Tibial artery (tissue), 4 donors: ENCODE measurements at regions not wholly inside any gene's neighbourhood (a gene's known extent, or its start where the extent isn't known, plus 50 kb on each side); places are given as distances from the start of the nearest gene placed in this dataset.

Source experiments
- DNase-seq, 2 donors: peaks; one replicate each; pipeline ENCODE4 v3.0.0-alpha.2; 2019
- H3K27ac ChIP-seq, 2 donors: fragments of 200-600 bp; sonication (generic) in 1 of 2; 1 replicate in 1 of 2; 2 replicates in 1 of 2; pipeline ENCODE4 v1.5.1; 2018 to 2019; ENCODE audit warnings: mild to moderate bottlenecking in 1 of 2
- H3K27me3 ChIP-seq, 2 donors: fragments of 200-600 bp; sonication (generic) in 1 of 2; one replicate each; pipeline versions ENCODE4 v1.5.1 to v1.6.0; 2016 to 2019
- H3K36me3 ChIP-seq, 3 donors: fragments of 200-600 bp; sonication (generic) in 2 of 3; one replicate each; pipeline ENCODE4 v1.5.1; 2016 to 2019; ENCODE audit warnings: mild to moderate bottlenecking in 2 of 3
- H3K4me1 ChIP-seq, 4 donors: fragments of 200-600 bp; sonication (generic) in 2 of 4; 1 replicate in 3 of 4; 2 replicates in 1 of 4; pipeline ENCODE4 v1.5.1; 2016 to 2019
- H3K4me3 ChIP-seq, 2 donors: fragments of 200-600 bp; sonication (generic) in 1 of 2; 1 replicate in 1 of 2; 2 replicates in 1 of 2; pipeline ENCODE4 v1.5.1; 2018 to 2019; ENCODE audit warnings: mild to moderate bottlenecking in 2 of 2
- H3K9me3 ChIP-seq, 3 donors: fragments of 200-600 bp; sonication (generic) in 1 of 3; one replicate each; pipeline ENCODE4 v1.5.1; 2016 to 2019
- CTCF ChIP-seq, 2 experiments: fragments of 200-600 bp in 1 of 2; fragments of 450-650 bp in 1 of 2; IDR thresholded peaks; one replicate each; pipeline ENCODE4 v1.5.1; 2017 to 2019; ENCODE audit warnings: antibody characterized with exemption in 2 of 2, mild to moderate bottlenecking in 1 of 2, moderate library complexity in 1 of 2
- intact Hi-C: fragments of 100-400 bp; cut with DNase I; formaldehyde crosslinking; loops from one replicate; pipeline ENCODE4 v1.15.0; 2023; ENCODE audit warnings: low total_unique reads

GRCh38 chr6:104166055-104166668 is 693.6 kb downstream of the HACE1 start:
- intact Hi-C loops, result no loop called here
- peaks cover 0 to 16% (median 12%) of the 10 kb centered on the region in 3 donors for H3K9me3 ChIP-seq
- H3K4me1 ChIP-seq, result peaks cover 0 to 24% (median 4%) of the 10 kb centered on the region in 4 donors
- H3K36me3 ChIP-seq, result no peaks in the 10 kb centered on the region
- no peak for TF ChIP-seq CTCF (IDR thresholded peaks at IDR 0.05)
- no peak overlapping the region for H3K4me3 ChIP-seq
- no peaks in the 10 kb centered on the region for H3K27me3 ChIP-seq
- no peak overlapping the region for H3K27ac ChIP-seq
- DNase-seq, result no peak

- Histone ChIP-seq H3K27ac (no peak overlapping the region), H3K27me3 (no peaks in the 10 kb centered on the region), H3K4me3 (no peak overlapping the region), H3K36me3 (no peaks in the 10 kb centered on the region), H3K9me3 (peaks cover 0 to 16% (median 12%) of the 10 kb centered on the region in 3 donors), H3K4me1 (peaks cover 0 to 10% (median 4%) of the 10 kb centered on the region in 4 donors)
- intact Hi-C loops, result no loop called here
- DNase-seq, result peak; percentile 32 to 81
- TF ChIP-seq CTCF (IDR thresholded peaks at IDR 0.05), result no peak
Observed at GRCh38 chr6:104162036-104162669, 697.6 kb downstream of the HACE1 start.

- Histone ChIP-seq H3K27ac (no peak overlapping the region), H3K36me3 (no peaks in the 10 kb centered on the region), H3K9me3 (peaks cover 0 to 4% (median 3%) of the 10 kb centered on the region in 3 donors), H3K27me3 (no peaks in the 10 kb centered on the region), H3K4me3 (no peak overlapping the region), H3K4me1 (peaks cover 0 to 10% (median 4%) of the 10 kb centered on the region in 4 donors)
- no peak for TF ChIP-seq CTCF (IDR thresholded peaks at IDR 0.05)
- intact Hi-C loops, result no loop called here
- no peak for DNase-seq
Observed at GRCh38 chr6:104159045-104159618, 700.6 kb downstream of the HACE1 start.

GRCh38 chr6:104143757-104144156 is 716.0 kb downstream of the HACE1 start:
- Histone ChIP-seq H3K27ac (no peak overlapping the region), H3K27me3 (no peaks in the 10 kb centered on the region), H3K36me3 (no peaks in the 10 kb centered on the region), H3K9me3 (no peaks in the 10 kb centered on the region), H3K4me3 (no peak overlapping the region), H3K4me1 (no peaks in the 10 kb centered on the region)
- intact Hi-C loops, result no loop called here
- TF ChIP-seq CTCF (IDR thresholded peaks at IDR 0.05), result no peak
- no peak for DNase-seq

GRCh38 chr6:104134876-104135275 is 724.8 kb downstream of the HACE1 start:
- Histone ChIP-seq H3K27me3 (no peaks in the 10 kb centered on the region), H3K9me3 (peaks cover 0 to 3% (median 0%) of the 10 kb centered on the region in 3 donors), H3K4me3 (no peak overlapping the region), H3K36me3 (no peaks in the 10 kb centered on the region), H3K27ac (no peak overlapping the region), H3K4me1 (no peaks in the 10 kb centered on the region)
- DNase-seq, result no peak
- intact Hi-C loops, result no loop called here
- TF ChIP-seq CTCF (IDR thresholded peaks at IDR 0.05), result no peak
